Esophagus mucosa (tissue), 1 donor: ENCODE measurements at regions not wholly inside any gene's neighbourhood (a gene's known extent, or its start where the extent isn't known, plus 50 kb on each side); places are given as distances from the start of the nearest gene placed in this dataset.

Experiments used
- ATAC-seq: fragments of 200-7000 bp; cut with Tn5 transposase; one replicate; pipeline ENCODE4 v1.9.1; 2020
- donor health status: DM: yes; HTN: yes; CAD: no.

DNA sequence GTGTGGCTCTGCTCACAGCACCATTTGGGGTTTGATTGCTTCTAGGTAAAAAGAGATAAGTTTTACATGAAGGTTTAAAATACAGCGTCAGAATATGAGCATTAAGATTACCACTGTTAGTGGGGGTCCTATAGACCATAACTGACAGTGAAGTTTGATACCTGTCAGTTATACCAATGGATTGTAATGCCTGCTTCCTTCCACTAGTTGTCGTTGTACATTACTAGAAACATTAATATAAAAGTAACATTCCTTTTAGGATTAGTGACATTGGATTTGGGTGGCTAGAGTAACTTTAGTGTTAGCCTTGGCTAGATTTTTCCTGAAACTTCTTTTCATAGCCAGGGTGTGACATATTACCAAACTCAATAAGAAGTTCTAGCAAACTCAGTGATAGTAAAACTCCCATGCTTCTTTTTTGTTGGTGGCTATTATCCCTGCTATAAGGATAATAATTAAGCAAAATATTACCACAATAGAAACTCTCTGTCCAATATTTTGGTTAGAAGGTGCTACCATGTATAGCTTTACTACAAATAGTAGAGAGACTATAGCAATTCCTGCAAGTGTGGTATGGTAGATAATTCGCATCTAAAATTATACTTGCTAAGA, 57.1 kb downstream of the FAM181B start:
- ATAC-seq: no peak

DNA sequence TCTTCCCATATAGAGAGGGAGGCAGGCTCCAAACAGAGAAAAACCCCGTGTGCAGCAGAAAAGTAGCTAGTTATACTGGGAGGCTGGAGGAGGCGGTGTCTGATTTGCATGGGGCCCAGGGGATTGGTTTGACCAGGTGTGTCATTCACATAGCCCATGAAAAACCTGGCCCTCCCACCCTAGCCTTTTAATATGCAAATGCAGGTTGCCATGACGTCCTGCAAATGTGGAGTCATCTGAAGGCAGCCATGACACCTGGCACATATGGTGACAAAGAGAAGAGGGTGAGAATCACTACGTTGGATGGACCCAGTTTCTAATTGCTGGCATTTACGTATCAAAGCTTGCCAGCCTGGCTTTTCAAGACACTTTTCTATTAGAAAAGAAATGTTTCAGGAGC, 57.8 kb downstream of the FAM181B start:
- ATAC-seq: no peak

DNA sequence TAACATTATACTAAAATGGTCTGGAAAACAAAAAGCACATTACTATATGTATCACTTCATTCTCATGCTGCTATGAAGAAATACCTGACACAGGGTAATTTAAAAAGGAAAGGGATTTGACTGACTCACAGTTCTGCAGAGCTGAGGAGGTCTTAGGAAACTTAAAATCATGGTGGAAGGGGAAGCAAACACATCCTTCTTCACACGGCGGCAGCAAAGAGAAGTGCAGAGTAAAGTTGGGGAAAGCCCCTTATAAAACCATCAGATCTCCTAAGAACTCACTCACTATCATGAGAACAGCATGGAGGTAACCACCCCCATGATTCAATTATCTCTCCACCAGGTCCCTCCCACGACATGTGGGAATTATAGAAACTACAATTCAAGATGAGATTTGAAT, 60.0 kb downstream of the FAM181B start:
- no peak for ATAC-seq

- ATAC-seq: no peak
Measured at GRCh38 chr11:82671451-82671850, 62.2 kb downstream of the FAM181B start.

GRCh38 chr11:82663535-82663934, 70.1 kb downstream of the FAM181B start:
- ATAC-seq: no peak

DNA sequence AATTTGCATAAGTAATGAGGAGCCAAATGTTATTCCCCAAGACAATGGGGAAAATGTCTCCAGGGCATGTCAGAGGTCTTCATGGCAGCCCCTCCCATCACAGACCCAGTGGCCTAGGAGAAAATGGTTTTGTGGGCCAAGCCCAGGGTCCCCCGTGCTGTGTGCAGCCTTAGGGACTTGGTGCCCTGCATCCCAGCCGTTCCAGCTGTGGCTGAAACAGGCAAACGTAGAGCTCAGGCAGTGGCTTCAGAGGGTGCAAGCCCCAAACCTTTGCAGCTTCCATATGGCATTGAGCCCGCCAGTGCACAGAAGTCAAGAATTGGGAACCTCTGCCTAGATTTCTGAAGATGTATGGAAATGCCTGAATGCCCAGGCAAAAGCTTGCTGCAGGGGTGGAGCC, 79.9 kb downstream of the FAM181B start:
- ATAC-seq: no peak

GRCh38 chr11:82639251-82639650, 94.4 kb downstream of the FAM181B start:
- no peak for ATAC-seq

DNA sequence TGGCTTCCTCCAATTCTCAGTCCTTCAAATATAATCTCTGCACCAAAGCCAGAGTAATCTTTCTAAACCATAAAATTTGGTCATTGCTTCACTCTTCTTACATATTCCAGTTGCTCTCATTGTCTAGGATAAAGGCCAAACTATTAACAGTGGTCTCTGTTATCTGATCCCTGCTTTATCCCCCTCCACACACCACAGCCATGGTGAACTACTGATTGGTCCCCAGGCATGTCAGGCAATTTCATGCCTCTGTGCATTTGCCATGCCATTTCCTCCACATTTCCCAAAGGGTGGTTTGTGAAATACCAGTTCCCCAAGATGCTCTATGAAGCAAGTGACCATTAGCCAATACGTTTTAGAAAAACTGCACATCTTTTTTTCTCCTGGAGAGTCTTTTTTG, 97.0 kb downstream of the FAM181B start:
- ATAC-seq: no peak

DNA sequence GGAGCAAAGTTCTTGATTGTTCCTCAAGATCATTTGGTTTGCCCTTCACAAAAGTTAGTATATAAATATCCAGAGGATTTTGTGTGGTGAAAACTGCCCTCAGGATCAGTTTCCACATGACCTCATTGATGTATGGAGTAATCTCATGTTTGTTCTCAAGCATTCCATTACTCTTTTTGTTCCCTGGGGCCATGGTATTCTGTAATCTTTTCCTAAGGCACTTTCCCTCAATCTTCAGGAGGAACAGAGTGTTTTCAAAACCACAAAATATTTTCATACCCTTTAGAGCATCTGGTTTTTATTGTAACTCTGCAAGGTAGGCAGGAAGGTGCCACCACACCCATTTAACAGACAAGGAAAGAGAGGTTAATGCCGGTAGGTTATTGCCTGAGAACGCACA, 99.6 kb downstream of the FAM181B start:
- no peak for ATAC-seq

- ATAC-seq: no peak
Measured at GRCh38 chr11:82631722-82632630, 101.7 kb downstream of the FAM181B start.

GRCh38 chr11:82610671-82611070, 123.0 kb downstream of the FAM181B start:
- no peak for ATAC-seq

DNA sequence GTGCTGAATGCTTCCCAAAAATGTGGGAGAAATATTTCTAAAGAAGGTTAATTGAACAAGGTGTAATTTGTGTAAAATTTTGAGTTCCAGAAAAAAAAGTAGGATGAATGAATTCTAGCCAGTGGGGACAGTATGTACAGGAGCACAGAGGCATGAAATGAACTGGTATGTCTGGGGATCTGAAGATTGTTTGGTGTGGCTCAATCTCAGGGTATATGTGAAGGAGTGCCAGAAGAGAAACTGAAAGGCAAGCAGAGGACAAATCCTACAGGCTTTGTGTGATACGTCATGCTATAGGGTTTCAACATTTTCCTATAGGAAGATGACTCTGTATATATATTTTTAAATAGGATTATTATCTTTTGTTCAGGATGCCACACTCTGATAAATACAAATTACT, 126.9 kb downstream of the FAM181B start:
- no peak for ATAC-seq

DNA sequence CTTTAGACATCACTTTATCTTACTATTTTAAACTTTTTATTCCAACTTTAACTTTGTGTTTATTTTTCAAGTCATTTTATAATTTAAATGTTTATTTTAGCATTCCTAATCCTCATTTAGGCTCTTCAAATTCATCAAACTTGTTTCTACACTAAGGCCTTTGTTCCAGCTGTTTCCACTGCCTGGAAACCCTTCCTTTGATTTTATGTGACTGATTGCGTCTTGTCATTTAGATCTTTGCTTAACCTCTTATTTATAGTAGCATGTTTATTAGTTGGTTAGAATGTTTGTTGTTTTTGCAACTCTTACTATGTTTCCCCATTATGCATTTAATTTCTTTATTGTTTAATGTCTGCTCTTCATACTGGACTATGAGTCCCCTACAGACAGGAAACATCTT, 132.0 kb downstream of the FAM181B start:
- no peak for ATAC-seq

DNA sequence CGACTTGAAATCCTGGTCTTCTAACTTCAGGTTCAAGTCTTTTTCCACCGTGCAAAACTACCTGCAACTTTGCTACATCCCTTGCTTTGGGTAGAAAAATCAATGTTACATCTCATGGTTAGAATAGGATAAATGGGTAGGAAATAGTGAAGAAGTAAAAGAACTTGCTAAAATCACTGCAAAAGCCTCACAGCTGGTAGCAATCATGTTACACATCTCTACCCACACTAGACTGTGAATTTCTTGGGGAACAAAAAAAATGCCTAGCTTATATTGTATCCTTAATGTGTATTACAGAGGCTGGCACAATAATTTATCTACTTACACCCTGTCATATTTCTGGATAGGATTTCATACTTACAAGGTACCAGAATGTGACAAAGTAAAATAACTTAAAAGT, 133.8 kb downstream of the FAM181B start:
- ATAC-seq: no peak

DNA sequence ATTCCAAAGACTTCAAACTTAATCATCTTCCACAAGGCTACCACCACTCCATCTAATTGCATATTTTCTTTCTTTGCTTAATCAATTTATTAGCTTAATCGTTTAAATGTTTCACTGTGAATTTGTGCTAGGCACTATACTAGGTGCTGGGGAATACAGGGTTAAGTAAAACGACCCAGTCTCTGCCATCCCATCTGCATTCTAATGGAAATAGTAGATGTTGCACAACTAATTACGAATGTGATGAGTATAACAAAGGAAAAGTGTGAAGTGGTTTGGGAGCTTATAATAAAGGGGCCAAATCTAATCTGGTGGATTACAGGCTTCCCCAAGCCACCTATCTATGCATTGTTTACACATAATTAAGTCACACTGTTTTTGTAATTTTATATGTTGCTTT, 147.1 kb downstream of the FAM181B start:
- ATAC-seq: no peak

GRCh38 chr11:82577246-82577645, 156.4 kb downstream of the FAM181B start:
- no peak for ATAC-seq

GRCh38 chr11:82560836-82561235, 172.8 kb downstream of the FAM181B start:
- ATAC-seq: no peak

GRCh38 chr11:82559609-82560008, 174.1 kb downstream of the FAM181B start:
- no peak for ATAC-seq

DNA sequence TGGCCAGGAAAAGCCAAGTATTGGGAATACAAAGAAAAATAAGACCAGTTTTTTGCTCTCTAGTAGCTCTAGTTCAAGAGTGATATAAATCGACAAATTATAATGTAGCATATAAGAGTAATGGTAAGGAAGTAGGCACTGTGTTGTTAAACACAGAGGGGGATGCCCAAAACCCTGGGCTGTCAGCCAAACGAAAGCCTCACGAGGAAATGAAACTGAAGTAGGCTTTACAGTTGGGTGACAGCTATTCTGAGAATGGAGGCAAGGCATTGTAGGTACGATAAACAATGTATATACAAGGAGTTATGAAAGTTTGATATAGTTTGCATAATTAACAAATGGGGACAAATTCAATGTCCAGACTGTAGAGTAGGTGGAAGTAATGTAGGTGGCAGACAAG, 176.4 kb downstream of the FAM181B start:
- ATAC-seq: no peak

GRCh38 chr11:82556210-82556609, 177.5 kb downstream of the FAM181B start:
- no peak for ATAC-seq

GRCh38 chr11:82546661-82547557, 186.8 kb downstream of the FAM181B start:
- ATAC-seq: peak; percentile 36

GRCh38 chr11:82539669-82540068, 194.0 kb downstream of the FAM181B start:
- no peak for ATAC-seq

DNA sequence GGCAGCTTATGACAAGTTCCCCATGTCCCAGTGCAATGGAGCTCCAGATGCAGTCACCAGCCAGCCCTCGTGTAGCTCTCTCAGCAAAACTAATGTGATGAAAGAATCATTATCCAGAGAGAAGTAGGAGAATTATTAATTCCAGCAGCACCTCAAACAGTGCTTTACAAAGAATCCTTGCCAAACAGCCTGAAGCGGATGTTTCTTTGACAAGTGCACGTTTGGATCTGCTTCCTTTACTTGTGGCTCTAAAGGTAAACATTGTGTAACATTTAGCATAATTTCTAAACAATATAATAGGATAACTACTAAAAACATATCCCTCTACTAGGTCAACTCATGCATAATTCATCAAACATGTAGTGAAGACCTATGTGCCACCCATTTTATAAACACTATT, 197.0 kb downstream of the FAM181B start:
- ATAC-seq: peak; percentile 48
